ENCODE measurements at regions not wholly inside any gene's neighbourhood (a gene's known extent, or its start where the extent isn't known, plus 50 kb on each side); places are given as distances from the start of the nearest gene placed in this dataset.
A peak's percentile ranks its signal among the peaks of the same experiment; 100 is the strongest.

- CTCF ChIA-PET, result interaction anchor here (0.9 to 2.6 kb wide), 18 partner anchors 10 to 1143 kb away, joined by 3 to 14 read pairs (median 5); no protein-coding TSS in a partner anchor
- Histone ChIP-seq H3K27ac (ENCODE audit: insufficient read depth in 1 of 2, low read depth in 1 of 2, low read length in 2 of 2, poor library complexity in 1 of 2, severe bottlenecking in 2 of 2) (no peak overlapping the region), H3K4me1 (ENCODE audit: control extremely low read depth in 1 of 4, control insufficient read depth in 4 of 4, insufficient read depth in 4 of 4, low read length in 3 of 4) (peaks cover 0 to 6% (median 1%) of the 10 kb centered on the region in 4 experiments), H3K9me3 (ENCODE audit: control extremely low read depth in 1 of 5, control insufficient read depth in 4 of 5, insufficient read depth in 2 of 5, low read depth in 1 of 5, low read length in 4 of 5) (no peaks in the 10 kb centered on the region), H3K36me3 (ENCODE audit: control insufficient read depth in 4 of 4, insufficient read depth in 4 of 4, low read length in 3 of 4) (no peaks in the 10 kb centered on the region), H3K27me3 (replicated peaks in 2 of 5; ENCODE audit: control insufficient read depth in 4 of 5, insufficient read depth in 5 of 5, low read length in 4 of 5) (no peaks in the 10 kb centered on the region), H3K4me3 (ENCODE audit: control insufficient read depth in 1 of 7, extremely low read depth in 1 of 7, insufficient read depth in 4 of 7, low read depth in 2 of 7, low read length in 6 of 7) (no peak overlapping the region)
- POLR2A ChIA-PET, result no interaction called here
- WGBS (ENCODE audit: insufficient coverage), result 100% methylated on average over 1 of the region's 2 CpGs
- peak; percentile 63 to 71 (median 71) for DNase-seq
Measured at GRCh38 chr9:108565651-108566378, 290.0 kb downstream of the ACTL7B start.

- Histone ChIP-seq H3K4me3 (ENCODE audit: control insufficient read depth in 1 of 7, extremely low read depth in 1 of 7, insufficient read depth in 4 of 7, low read depth in 2 of 7, low read length in 6 of 7) (no peak overlapping the region), H3K27ac (ENCODE audit: insufficient read depth in 1 of 2, low read depth in 1 of 2, low read length in 2 of 2, poor library complexity in 1 of 2, severe bottlenecking in 2 of 2) (no peak overlapping the region), H3K9me3 (ENCODE audit: control extremely low read depth in 1 of 5, control insufficient read depth in 4 of 5, insufficient read depth in 2 of 5, low read depth in 1 of 5, low read length in 4 of 5) (no peaks in the 10 kb centered on the region), H3K36me3 (ENCODE audit: control insufficient read depth in 4 of 4, insufficient read depth in 4 of 4, low read length in 3 of 4) (no peaks in the 10 kb centered on the region), H3K27me3 (replicated peaks in 2 of 5; ENCODE audit: control insufficient read depth in 4 of 5, insufficient read depth in 5 of 5, low read length in 4 of 5) (no peaks in the 10 kb centered on the region), H3K4me1 (ENCODE audit: control extremely low read depth in 1 of 4, control insufficient read depth in 4 of 4, insufficient read depth in 4 of 4, low read length in 3 of 4) (no peaks in the 10 kb centered on the region)
- 100% methylated on average over 3 of the region's 3 CpGs for WGBS (ENCODE audit: insufficient coverage)
- DNase-seq, result no peak
- ChIA-PET CTCF (no interaction called here), POLR2A (no interaction called here)
Measured at GRCh38 chr9:108562176-108562575, 293.6 kb downstream of the ACTL7B start.

DNA sequence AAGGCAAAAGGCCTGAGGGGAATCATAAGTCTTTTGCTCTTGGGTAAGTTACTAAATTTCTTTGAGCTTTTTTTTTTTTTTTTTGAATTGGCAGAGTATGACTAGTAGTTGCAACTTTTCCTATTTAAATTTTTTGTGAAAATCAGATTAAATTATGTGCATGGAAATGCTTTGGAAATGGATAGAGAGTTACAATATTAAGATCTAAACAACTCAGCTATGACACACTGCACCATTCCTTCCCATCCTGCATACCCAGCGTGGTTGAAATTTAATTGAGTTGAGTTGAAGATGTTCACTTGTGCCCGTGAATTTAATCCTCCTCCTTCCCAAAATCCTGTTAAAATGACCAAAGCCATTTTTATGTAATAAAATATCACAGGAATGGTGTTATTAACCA lies 296.4 kb downstream of the ACTL7B start:
- H3K36me3 ChIP-seq (ENCODE audit: control insufficient read depth in 4 of 4, insufficient read depth in 4 of 4, low read length in 3 of 4), result no peaks in the 10 kb centered on the region
- WGBS (ENCODE audit: insufficient coverage), result no CpG with 5 or more reads among the region's 2 CpGs
- CTCF ChIA-PET, result interaction anchor here (0.9 kb wide), 1 partner anchor 11 kb away, joined by 3 read pairs; no protein-coding TSS in a partner anchor
- H3K27me3 ChIP-seq (replicated peaks in 2 of 5; ENCODE audit: control insufficient read depth in 4 of 5, insufficient read depth in 5 of 5, low read length in 4 of 5), result no peaks in the 10 kb centered on the region
- no peak overlapping the region for H3K4me3 ChIP-seq (ENCODE audit: control insufficient read depth in 1 of 7, extremely low read depth in 1 of 7, insufficient read depth in 4 of 7, low read depth in 2 of 7, low read length in 6 of 7)
- H3K9me3 ChIP-seq (ENCODE audit: control extremely low read depth in 1 of 5, control insufficient read depth in 4 of 5, insufficient read depth in 2 of 5, low read depth in 1 of 5, low read length in 4 of 5), result no peaks in the 10 kb centered on the region
- no peak overlapping the region for H3K27ac ChIP-seq (ENCODE audit: insufficient read depth in 1 of 2, low read depth in 1 of 2, low read length in 2 of 2, poor library complexity in 1 of 2, severe bottlenecking in 2 of 2)
- POLR2A ChIA-PET, result no interaction called here
- DNase-seq, result no peak
- no peaks in the 10 kb centered on the region for H3K4me1 ChIP-seq (ENCODE audit: control extremely low read depth in 1 of 4, control insufficient read depth in 4 of 4, insufficient read depth in 4 of 4, low read length in 3 of 4)

DNA sequence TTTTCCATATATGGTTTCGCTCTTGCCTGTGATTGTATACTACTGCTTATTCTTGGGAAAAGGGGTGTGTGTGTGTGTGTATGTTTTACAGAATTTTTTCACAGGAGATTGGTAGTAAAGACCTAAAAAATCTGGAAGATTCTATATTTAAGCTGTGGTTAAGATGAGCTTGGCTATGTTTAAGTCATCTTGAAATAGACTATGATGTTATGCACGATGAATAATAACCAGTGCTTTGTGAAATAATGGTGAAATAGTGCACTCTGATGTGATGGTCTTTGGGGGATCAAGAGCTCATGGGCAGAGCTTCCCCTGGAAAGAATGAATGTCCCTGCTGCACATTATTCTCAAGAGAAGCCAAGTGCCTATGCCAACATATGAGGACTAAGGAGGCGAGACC lies 301.0 kb downstream of the ACTL7B start:
- Histone ChIP-seq H3K27ac (ENCODE audit: insufficient read depth in 1 of 2, low read depth in 1 of 2, low read length in 2 of 2, poor library complexity in 1 of 2, severe bottlenecking in 2 of 2) (no peak overlapping the region), H3K4me3 (ENCODE audit: control insufficient read depth in 1 of 7, extremely low read depth in 1 of 7, insufficient read depth in 4 of 7, low read depth in 2 of 7, low read length in 6 of 7) (no peak overlapping the region), H3K36me3 (ENCODE audit: control insufficient read depth in 4 of 4, insufficient read depth in 4 of 4, low read length in 3 of 4) (no peaks in the 10 kb centered on the region), H3K9me3 (ENCODE audit: control extremely low read depth in 1 of 5, control insufficient read depth in 4 of 5, insufficient read depth in 2 of 5, low read depth in 1 of 5, low read length in 4 of 5) (no peaks in the 10 kb centered on the region), H3K27me3 (replicated peaks in 2 of 5; ENCODE audit: control insufficient read depth in 4 of 5, insufficient read depth in 5 of 5, low read length in 4 of 5) (no peaks in the 10 kb centered on the region), H3K4me1 (ENCODE audit: control extremely low read depth in 1 of 4, control insufficient read depth in 4 of 4, insufficient read depth in 4 of 4, low read length in 3 of 4) (no peaks in the 10 kb centered on the region)
- WGBS (ENCODE audit: insufficient coverage), result 100% methylated on average over 2 of the region's 3 CpGs
- ChIA-PET CTCF (interaction anchor here (2.6 kb wide), 1 partner anchor 10 kb away, joined by 14 read pairs; no protein-coding TSS in a partner anchor), POLR2A (no interaction called here)
- no peak for DNase-seq

DNA sequence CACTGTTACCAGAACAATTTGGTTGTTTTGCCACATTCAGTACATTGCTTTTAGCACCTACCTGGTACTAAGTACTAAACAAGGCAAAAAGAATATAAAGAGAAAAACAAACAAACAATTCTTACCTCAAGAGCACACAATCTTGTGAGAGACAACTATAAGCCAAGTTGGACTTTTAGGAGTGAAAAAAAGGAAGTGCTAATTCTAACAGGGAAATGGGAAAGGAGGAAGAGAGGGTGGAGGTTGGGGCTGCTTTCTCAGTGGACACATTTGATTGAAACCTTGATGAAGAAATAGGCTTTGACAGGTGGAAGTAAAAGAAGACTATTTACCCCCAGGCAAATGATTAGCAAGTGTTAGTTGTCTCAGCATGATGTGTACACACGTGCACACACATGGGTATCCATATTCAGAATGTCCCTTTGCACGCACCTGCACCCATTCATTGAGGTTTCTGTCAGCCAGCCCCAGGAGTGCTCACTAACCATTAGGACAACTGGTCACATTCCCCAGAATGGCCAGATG lies 302.6 kb downstream of the ACTL7B start:
- no peaks in the 10 kb centered on the region for H3K27me3 ChIP-seq (replicated peaks in 2 of 5; ENCODE audit: control insufficient read depth in 4 of 5, insufficient read depth in 5 of 5, low read length in 4 of 5)
- H3K36me3 ChIP-seq (ENCODE audit: control insufficient read depth in 4 of 4, insufficient read depth in 4 of 4, low read length in 3 of 4), result no peaks in the 10 kb centered on the region
- WGBS (ENCODE audit: insufficient coverage), result 100% methylated on average over 2 of the region's 2 CpGs
- ChIA-PET POLR2A (no interaction called here), CTCF (interaction anchor here (1.0 kb wide), 1 partner anchor 12 kb away, joined by 3 read pairs; no protein-coding TSS in a partner anchor)
- no peak overlapping the region for H3K27ac ChIP-seq (ENCODE audit: insufficient read depth in 1 of 2, low read depth in 1 of 2, low read length in 2 of 2, poor library complexity in 1 of 2, severe bottlenecking in 2 of 2)
- no peaks in the 10 kb centered on the region for H3K4me1 ChIP-seq (ENCODE audit: control extremely low read depth in 1 of 4, control insufficient read depth in 4 of 4, insufficient read depth in 4 of 4, low read length in 3 of 4)
- no peak overlapping the region for H3K4me3 ChIP-seq (ENCODE audit: control insufficient read depth in 1 of 7, extremely low read depth in 1 of 7, insufficient read depth in 4 of 7, low read depth in 2 of 7, low read length in 6 of 7)
- no peak for DNase-seq
- no peaks in the 10 kb centered on the region for H3K9me3 ChIP-seq (ENCODE audit: control extremely low read depth in 1 of 5, control insufficient read depth in 4 of 5, insufficient read depth in 2 of 5, low read depth in 1 of 5, low read length in 4 of 5)

GRCh38 chr9:108552459-108553040 lies 303.2 kb downstream of the ACTL7B start:
- 95% methylated on average over 5 of the region's 7 CpGs for WGBS (ENCODE audit: insufficient coverage)
- H3K27me3 ChIP-seq (replicated peaks in 2 of 5; ENCODE audit: control insufficient read depth in 4 of 5, insufficient read depth in 5 of 5, low read length in 4 of 5), result no peaks in the 10 kb centered on the region
- no peak overlapping the region for H3K4me3 ChIP-seq (ENCODE audit: control insufficient read depth in 1 of 7, extremely low read depth in 1 of 7, insufficient read depth in 4 of 7, low read depth in 2 of 7, low read length in 6 of 7)
- H3K36me3 ChIP-seq (ENCODE audit: control insufficient read depth in 4 of 4, insufficient read depth in 4 of 4, low read length in 3 of 4), result no peaks in the 10 kb centered on the region
- no peak overlapping the region for H3K27ac ChIP-seq (ENCODE audit: insufficient read depth in 1 of 2, low read depth in 1 of 2, low read length in 2 of 2, poor library complexity in 1 of 2, severe bottlenecking in 2 of 2)
- H3K4me1 ChIP-seq (ENCODE audit: control extremely low read depth in 1 of 4, control insufficient read depth in 4 of 4, insufficient read depth in 4 of 4, low read length in 3 of 4), result no peaks in the 10 kb centered on the region
- CTCF ChIA-PET, result interaction anchor here (1.0 kb wide), 1 partner anchor 12 kb away, joined by 3 read pairs; no protein-coding TSS in a partner anchor
- H3K9me3 ChIP-seq (ENCODE audit: control extremely low read depth in 1 of 5, control insufficient read depth in 4 of 5, insufficient read depth in 2 of 5, low read depth in 1 of 5, low read length in 4 of 5), result no peaks in the 10 kb centered on the region
- POLR2A ChIA-PET, result no interaction called here
- no peak for DNase-seq

All from common myeloid progenitor, CD34-positive (primary cell).